Embryonic facial prominence (tissue), 1 donor: ENCODE measurements at regions not wholly inside any gene's neighbourhood (a gene's known extent, or its start where the extent isn't known, plus 50 kb on each side); places are given as distances from the start of the nearest gene placed in this dataset.
"Not testable (repeated sequence)": the region's sequence is repeated elsewhere in the genome, so short reads cannot be mapped to it uniquely, and the experiment has no call there.

Experiments
- DNase-seq: peaks from one replicate; pipeline ENCODE4 v3.0.0-alpha.2; 2016; ENCODE audit errors: extremely low spot score

- no peak for DNase-seq
These were observed 158.1 kb upstream of the ANXA10 start for GRCh38 chr4:167934216-167934615.

- DNase-seq = no peak
These were observed 152.3 kb upstream of the ANXA10 start for GRCh38 chr4:167939863-167940616.

GRCh38 chr4:167943872-167944505, 148.3 kb upstream of the ANXA10 start:
- no peak for DNase-seq

GRCh38 chr4:167944721-167945120, 147.6 kb upstream of the ANXA10 start:
- no peak for DNase-seq

- no peak for DNase-seq
These were observed 137.3 kb upstream of the ANXA10 start for GRCh38 chr4:167955006-167955405.

DNA sequence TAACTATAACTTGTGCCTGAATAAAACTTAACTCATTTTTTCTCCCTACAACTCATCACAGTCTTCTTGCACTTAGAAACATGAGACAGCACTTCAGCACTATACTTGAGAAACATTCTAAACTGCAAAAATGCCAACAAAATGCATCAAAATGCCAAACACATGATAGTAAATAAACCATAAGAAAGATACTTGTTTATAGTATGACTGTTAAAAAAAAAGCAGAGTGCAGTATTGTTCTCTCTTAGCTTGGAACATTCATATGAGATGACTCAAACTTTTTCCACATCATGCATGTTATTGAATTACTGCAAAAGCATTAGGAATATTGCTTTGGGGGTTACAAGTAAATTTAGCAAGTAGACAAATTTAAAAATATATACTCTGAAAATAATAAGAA, 135.7 kb upstream of the ANXA10 start:
- DNase-seq = no peak

GRCh38 chr4:167964766-167965373, 127.5 kb upstream of the ANXA10 start:
- no peak for DNase-seq

DNA sequence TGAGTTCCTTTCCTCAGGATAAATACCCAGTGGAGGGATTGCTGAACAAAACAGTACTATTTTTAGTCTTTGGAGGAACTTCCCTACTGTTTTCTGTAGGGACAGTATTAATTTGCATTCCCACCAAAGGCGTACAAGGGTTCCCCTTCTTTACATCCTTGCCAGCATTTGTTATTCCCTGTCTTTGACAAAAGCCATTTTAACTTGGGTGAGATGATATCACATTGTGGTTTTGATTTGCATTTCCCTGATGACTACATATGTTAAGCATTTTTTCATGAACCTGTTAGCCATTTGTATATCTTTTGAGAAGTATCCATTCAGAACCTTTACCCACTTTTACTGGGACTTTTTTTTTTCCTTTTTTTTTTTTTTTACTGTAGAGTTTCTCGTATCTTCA, 126.2 kb upstream of the ANXA10 start:
- DNase-seq = no peak

- DNase-seq = no peak
These were observed 118.8 kb upstream of the ANXA10 start for GRCh38 chr4:167973513-167973912.

DNA sequence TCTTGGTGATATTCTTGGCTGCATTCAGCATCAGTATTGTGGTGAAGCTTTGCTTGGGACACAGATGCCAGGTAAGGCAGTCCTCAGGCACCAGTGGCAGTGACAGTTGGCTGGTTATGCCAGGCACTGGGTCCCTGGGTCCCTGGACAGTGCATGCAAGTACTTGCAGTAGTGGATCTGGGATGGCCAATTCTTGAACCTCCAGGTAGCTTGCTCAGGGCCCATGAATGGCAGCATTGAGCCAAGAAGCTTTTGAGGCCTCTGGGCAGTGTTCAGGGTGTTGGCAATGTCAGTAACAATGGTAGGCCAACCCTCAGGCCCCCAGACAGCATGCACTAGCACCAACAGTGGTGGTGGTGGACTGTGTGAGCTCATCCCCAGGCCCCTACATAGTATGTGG, 106.8 kb upstream of the ANXA10 start:
- DNase-seq = no peak

GRCh38 chr4:167986044-167986443, 106.3 kb upstream of the ANXA10 start:
- no peak for DNase-seq

DNA sequence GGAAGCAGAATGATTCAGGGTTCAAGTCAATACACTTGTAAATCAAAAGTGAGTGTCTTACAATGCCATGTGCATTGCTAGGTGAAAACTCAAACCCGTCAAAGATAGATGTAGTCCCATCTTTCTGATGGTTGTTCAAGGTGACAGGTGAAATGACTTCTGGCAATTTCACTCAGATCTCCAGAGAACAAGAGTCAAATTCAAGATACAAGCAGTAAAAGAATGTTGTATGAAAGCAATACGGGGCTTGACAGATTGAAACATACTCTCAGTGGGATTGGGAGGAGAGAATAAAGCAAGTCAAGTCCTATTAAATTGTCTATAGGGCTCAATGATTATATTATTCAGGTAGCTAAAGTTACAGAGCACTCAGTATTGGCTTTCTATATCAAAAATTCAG, 105.1 kb upstream of the ANXA10 start:
- DNase-seq = no peak

- DNase-seq = no peak
These were observed 102.5 kb upstream of the ANXA10 start for GRCh38 chr4:167989815-167990214.

GRCh38 chr4:168008112-168008511, 84.2 kb upstream of the ANXA10 start:
- not testable (repeated sequence) for DNase-seq

DNA sequence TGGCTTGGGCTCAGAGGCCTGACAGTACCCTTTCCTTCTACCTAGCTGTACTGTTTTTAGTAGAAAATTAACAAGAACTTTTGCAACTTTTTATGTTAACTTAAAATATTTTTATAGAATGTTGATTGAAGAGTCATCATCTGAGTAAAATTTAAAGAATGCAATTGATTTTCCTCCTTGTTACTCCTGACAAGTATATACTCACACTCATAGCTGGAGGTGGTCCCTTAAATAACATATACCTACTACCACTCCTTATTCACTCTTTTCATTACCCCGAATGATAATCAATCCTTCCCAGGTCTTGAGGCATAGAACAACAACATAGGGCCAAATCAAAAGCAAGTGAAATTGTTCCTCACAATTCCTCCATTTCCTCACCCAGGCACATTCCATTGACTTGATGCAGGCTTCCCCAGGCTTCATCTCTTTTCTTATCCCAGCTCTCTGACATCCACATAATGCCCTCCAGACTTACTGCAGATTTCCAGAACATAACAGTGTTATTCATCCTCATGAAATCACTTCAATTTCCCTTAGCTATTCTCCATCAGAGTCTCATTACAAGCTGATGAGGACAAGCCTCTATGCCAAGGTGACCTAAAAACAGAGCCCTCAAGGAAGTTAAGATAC, 73.2 kb upstream of the ANXA10 start:
- DNase-seq = no peak

DNA sequence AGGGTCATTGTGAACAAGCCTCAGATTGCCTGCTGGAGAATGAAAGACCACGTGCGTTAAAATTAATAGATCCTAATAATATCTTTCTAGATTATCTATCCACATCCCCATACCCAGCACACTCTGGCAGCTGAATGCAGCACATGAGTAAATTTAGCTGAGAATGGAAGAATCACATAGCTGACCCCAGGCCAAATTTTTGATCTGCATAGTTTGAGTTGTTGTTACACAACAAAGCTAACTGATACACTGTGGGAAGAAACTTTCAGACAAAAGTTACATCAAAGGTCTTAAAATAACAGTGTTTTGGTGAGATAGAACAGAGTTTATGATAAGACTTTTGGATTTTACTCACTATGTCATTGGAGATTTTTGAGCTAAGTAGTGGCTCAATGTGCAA, 72.4 kb upstream of the ANXA10 start:
- no peak for DNase-seq

GRCh38 chr4:168021666-168022065, 70.7 kb upstream of the ANXA10 start:
- DNase-seq = no peak

DNA sequence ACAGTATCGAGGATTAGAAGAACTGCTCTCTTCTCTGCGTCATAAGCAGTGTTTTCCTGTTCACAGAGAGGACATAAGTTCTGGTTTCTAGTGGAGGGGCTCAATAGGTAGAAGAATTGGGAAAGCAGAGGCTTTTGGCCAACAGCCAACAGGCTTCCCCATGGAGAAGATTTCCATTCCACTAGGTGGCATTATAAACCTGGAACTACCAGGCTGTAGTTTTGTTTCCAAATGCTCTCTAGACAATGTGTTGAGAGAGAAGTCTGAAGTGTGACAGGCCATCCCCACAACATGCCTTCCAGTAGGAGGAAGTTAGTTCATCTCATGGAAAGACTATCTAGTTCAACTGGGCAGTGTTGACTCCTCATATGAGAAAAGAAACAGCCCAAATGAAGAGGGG, 63.8 kb upstream of the ANXA10 start:
- no peak for DNase-seq

GRCh38 chr4:168028970-168029597, 63.3 kb upstream of the ANXA10 start:
- DNase-seq = no peak

- no peak for DNase-seq
These were observed 54.7 kb upstream of the ANXA10 start for GRCh38 chr4:168037676-168038075.

GRCh38 chr4:168039593-168039992, 52.7 kb upstream of the ANXA10 start:
- no peak for DNase-seq
